H9 (cell line): ENCODE measurements at regions not wholly inside any gene's neighbourhood (a gene's known extent, or its start where the extent isn't known, plus 50 kb on each side); places are given as distances from the start of the nearest gene placed in this dataset.

Experiments
- DNase-seq: peaks from one replicate; pipeline ENCODE4 v3.0.0-alpha.2; 2017
- H2AFZ ChIP-seq: one replicate; pipeline ENCODE4 v1.6.1; 2013; ENCODE audit warnings: mild to moderate bottlenecking, low read length, control low read depth, moderate library complexity
- H2AK5ac ChIP-seq: 2 replicates; pipeline ENCODE4 v1.6.1; 2013; ENCODE audit warnings: low read length, control low read depth, mixed read lengths; ENCODE audit not compliant: insufficient read length
- H2BK120ac ChIP-seq: one replicate; pipeline ENCODE4 v1.6.1; 2013; ENCODE audit warnings: low read depth, mild to moderate bottlenecking, low read length, control low read depth, inconsistent platforms; ENCODE audit not compliant: poor library complexity, severe bottlenecking
- H2BK12ac ChIP-seq: 2 replicates; pipeline ENCODE4 v1.6.1; 2013; ENCODE audit warnings: low read length, control low read depth, mixed read lengths, low read depth; ENCODE audit not compliant: insufficient read length
- H2BK15ac ChIP-seq: 2 replicates; pipeline ENCODE4 v1.6.1; 2013; ENCODE audit warnings: low read depth, low read length, control low read depth
- H2BK20ac ChIP-seq: one replicate; pipeline ENCODE4 v1.6.1; 2013; ENCODE audit warnings: low read depth, mild to moderate bottlenecking, low read length, control low read depth, inconsistent platforms; ENCODE audit not compliant: poor library complexity, severe bottlenecking
- H2BK5ac ChIP-seq: 2 replicates; pipeline ENCODE4 v1.6.1; 2013; ENCODE audit warnings: low read length, control low read depth, mixed read lengths; ENCODE audit not compliant: insufficient read length
- H3K14ac ChIP-seq: 2 replicates; pipeline ENCODE4 v1.6.1; 2013; ENCODE audit warnings: low read length, control low read depth; ENCODE audit not compliant: insufficient read depth
- H3K18ac ChIP-seq: 2 replicates; pipeline ENCODE4 v1.6.1; 2013; ENCODE audit warnings: low read depth, mild to moderate bottlenecking, mixed read lengths, low read length, control low read depth; ENCODE audit not compliant: insufficient read length
- H3K23ac ChIP-seq: 2 replicates; pipeline ENCODE4 v1.6.1; 2013; ENCODE audit warnings: low read length, control low read depth, mixed read lengths, low read depth; ENCODE audit not compliant: insufficient read length
- H3K23me2 ChIP-seq: 2 replicates; pipeline ENCODE4 v1.6.1; 2013; ENCODE audit warnings: low read depth, mild to moderate bottlenecking, mixed read lengths, low read length, control low read depth; ENCODE audit not compliant: insufficient read length, poor library complexity, severe bottlenecking
- H3K27ac ChIP-seq: 2 replicates; pipeline ENCODE4 v1.5.1; 2013; ENCODE audit warnings: low read length, control low read depth, mixed read lengths, low read depth; ENCODE audit not compliant: insufficient read length
- H3K27me3 ChIP-seq: 2 replicates; pipeline ENCODE4 v1.6.1; 2013; ENCODE audit warnings: low read length, control low read depth, inconsistent platforms; ENCODE audit not compliant: insufficient read depth
- H3K4ac ChIP-seq: 2 replicates; pipeline ENCODE4 v1.6.1; 2013; ENCODE audit warnings: low read depth, mild to moderate bottlenecking, control low read depth, inconsistent platforms, low read length, moderate library complexity
- H3K4me1 ChIP-seq: 2 replicates; pipeline ENCODE4 v1.6.1; 2013; ENCODE audit warnings: low read length, control low read depth, inconsistent platforms; ENCODE audit not compliant: insufficient read depth
- H3K4me2 ChIP-seq: 2 replicates; pipeline ENCODE4 v1.6.1; 2013; ENCODE audit warnings: low read length, control low read depth, mixed read lengths; ENCODE audit not compliant: insufficient read length, insufficient read depth
- H3K56ac ChIP-seq: 2 replicates; pipeline ENCODE4 v1.6.1; 2013; ENCODE audit warnings: low read depth, mild to moderate bottlenecking, mixed read lengths, low read length, control low read depth; ENCODE audit not compliant: insufficient read length
- H3K79me1 ChIP-seq: 2 replicates; pipeline ENCODE4 v1.6.1; 2013; ENCODE audit warnings: low read depth, mild to moderate bottlenecking, moderate library complexity, low read length, control low read depth, inconsistent platforms; ENCODE audit not compliant: insufficient read depth, poor library complexity, severe bottlenecking
- H3K79me2 ChIP-seq: 2 replicates; pipeline ENCODE4 v1.6.1; 2013; ENCODE audit warnings: low read length, control low read depth, inconsistent platforms; ENCODE audit not compliant: insufficient read depth
- H3K9ac ChIP-seq: 2 replicates; pipeline ENCODE4 v1.6.1; 2013; ENCODE audit warnings: low read length, control low read depth, mixed read lengths; ENCODE audit not compliant: insufficient read length; ENCODE audit errors: extremely low read depth
- H3K9me3 ChIP-seq: one replicate; pipeline ENCODE4 v1.6.1; 2013; ENCODE audit warnings: low read depth, low read length, inconsistent platforms; ENCODE audit not compliant: control insufficient read depth
- H3T11ph ChIP-seq: one replicate; pipeline ENCODE4 v1.6.1; 2013; ENCODE audit warnings: mild to moderate bottlenecking, low read length, control low read depth, inconsistent platforms
- H4K20me1 ChIP-seq: one replicate; pipeline ENCODE4 v1.6.1; 2013; ENCODE audit not compliant: control insufficient read depth, insufficient read length, insufficient read depth
- H4K5ac ChIP-seq: 2 replicates; pipeline ENCODE4 v1.6.1; 2013; ENCODE audit warnings: low read depth, mild to moderate bottlenecking, mixed read lengths, low read length, control low read depth; ENCODE audit not compliant: insufficient read length
- H4K8ac ChIP-seq: replicated peaks from 2 replicates; pipeline ENCODE4 v1.6.1; 2013; ENCODE audit warnings: low read length, control low read depth, mixed read lengths, low read depth; ENCODE audit not compliant: insufficient read length
- H4K91ac ChIP-seq: 2 replicates; pipeline ENCODE4 v1.6.1; 2013; ENCODE audit warnings: low read depth, mild to moderate bottlenecking, moderate library complexity, mixed read lengths, low read length, control low read depth; ENCODE audit not compliant: insufficient read length
- H3K27ac Mint-ChIP-seq, 3 experiments: 2 replicates in 2 of 3; 3 replicates in 1 of 3; pipeline ENCODE4 v1.8.0; 2020 to 2021; ENCODE audit warnings: mixed read lengths in 3 of 3, mild to moderate bottlenecking in 1 of 3, moderate library complexity in 1 of 3
- H3K27me3 Mint-ChIP-seq: 2 replicates; pipeline ENCODE4 v1.8.0; 2021; ENCODE audit warnings: low read depth, mild to moderate bottlenecking, moderate library complexity, mixed read lengths
- H3K36me3 Mint-ChIP-seq, 3 experiments: 2 replicates in 2 of 3; 3 replicates in 1 of 3; pipeline ENCODE4 v1.8.0; 2020 to 2021; ENCODE audit warnings: low read depth in 3 of 3, mixed read lengths in 3 of 3; ENCODE audit not compliant: insufficient read depth in 1 of 3
- H3K4me1 Mint-ChIP-seq, 2 experiments: 2 replicates each; pipeline ENCODE4 v1.8.0; 2020; ENCODE audit warnings: mixed read lengths in 2 of 2
- H3K4me3 Mint-ChIP-seq, 2 experiments: 2 replicates in 1 of 2; 3 replicates in 1 of 2; pipeline ENCODE4 v1.8.0; 2020 to 2021; ENCODE audit warnings: mild to moderate bottlenecking in 2 of 2, mixed read lengths in 2 of 2, moderate library complexity in 1 of 2
- H3K9me3 Mint-ChIP-seq, 2 experiments: 2 replicates in 1 of 2; 3 replicates in 1 of 2; pipeline ENCODE4 v1.8.0; 2020; ENCODE audit warnings: mild to moderate bottlenecking in 2 of 2, mixed read lengths in 2 of 2, moderate library complexity in 1 of 2
- CTCF ChIP-seq: fragments of 200-600 bp; sonication (generic); conservative IDR thresholded peaks from 3 replicates; pipeline ENCODE4 v1.8.0; 2021; ENCODE audit warnings: antibody characterized with exemption, mild to moderate bottlenecking
- WGBS: extraction: QIAGEN DNeasy Blood & Tissue Kit; methylation state at CpG from one replicate; pipeline ENCODE4 v1.1.7; 2013; ENCODE audit warnings: missing lambda C conversion rate, low lambda C conversion rate, mixed read lengths; ENCODE audit not compliant: insufficient read length; ENCODE audit errors: extremely low coverage; 5-methylcytosine and 5-hydroxymethylcytosine counted together

- no peak overlapping the region for H2AFZ ChIP-seq
- no peak overlapping the region for H3K9ac ChIP-seq
- no peaks in the 10 kb centered on the region for H3K79me1 ChIP-seq
- no peaks in the 10 kb centered on the region for H3K36me3 Mint-ChIP-seq
- no peak overlapping the region for H3K18ac ChIP-seq
- H2BK15ac ChIP-seq = no peak overlapping the region
- H4K20me1 ChIP-seq = no peaks in the 10 kb centered on the region
- no peaks in the 10 kb centered on the region for H3K27me3 ChIP-seq
- no peak overlapping the region for H2BK120ac ChIP-seq
- H4K5ac ChIP-seq = no peak overlapping the region
- H3K14ac ChIP-seq = no peak overlapping the region
- H3K4me2 ChIP-seq = no peak overlapping the region
- no peaks in the 10 kb centered on the region for H3K79me2 ChIP-seq
- no peak for TF ChIP-seq CTCF
- no peak overlapping the region for H3K27ac Mint-ChIP-seq
- H2AK5ac ChIP-seq = no peak overlapping the region
- no peak for DNase-seq
- WGBS = no CpG with 5 or more reads among the region's 4 CpGs
- H4K8ac ChIP-seq = no peak overlapping the region
- no peaks in the 10 kb centered on the region for H3K9me3 ChIP-seq
- no peak overlapping the region for H4K91ac ChIP-seq
- no peak overlapping the region for H3K56ac ChIP-seq
- H3K9me3 Mint-ChIP-seq = no peaks in the 10 kb centered on the region; a peak in 2 of 5 replicates
- H3K27ac ChIP-seq = no peak overlapping the region
- H2BK5ac ChIP-seq = no peak overlapping the region
- no peak overlapping the region for H3K23ac ChIP-seq
- no peak overlapping the region for H3K4ac ChIP-seq
- peaks cover 19 to 21% of the 10 kb centered on the region in 2 experiments for H3K4me1 Mint-ChIP-seq
- no peak overlapping the region for H3K4me3 Mint-ChIP-seq
- no peak overlapping the region for H2BK12ac ChIP-seq
- peaks cover 2% of the 10 kb centered on the region; the same call in 1 of the 2 replicates for H3K4me1 ChIP-seq
- no peak overlapping the region for H2BK20ac ChIP-seq
- H3K27me3 Mint-ChIP-seq = no peaks in the 10 kb centered on the region; the same call in 1 of the 2 replicates
- no peaks in the 10 kb centered on the region for H3K23me2 ChIP-seq
- no peak overlapping the region for H3T11ph ChIP-seq
Measured at GRCh38 chr11:45024846-45025588, 74.3 kb upstream of the TP53I11 start.
